Calu3 (cell line): ENCODE measurements at regions not wholly inside any gene's neighbourhood (a gene's known extent, or its start where the extent isn't known, plus 50 kb on each side); places are given as distances from the start of the nearest gene placed in this dataset.

Experiments
- BruUV-seq: library from RNA; stranded (reverse); fragments of 400-500 nt; replicated peaks from 2 replicates; lab custom pipeline; 2021; lab: Mats Ljungman, UMichigan
- CTCF ChIA-PET: fragments of 300-600 bp; sonication (Branson Sonifier 250); formaldehyde crosslinking; loops from one replicate; lab custom pipeline; 2022; ENCODE audit warnings: antibody characterized with exemption; lab: Charles Lee
- DNase-seq: peaks from one replicate; pipeline ENCODE4 v3.0.0; 2022
- H3K27ac Mint-ChIP-seq: one replicate; pipeline ENCODE4 v1.8.0; 2022; ENCODE audit warnings: mixed read lengths; ENCODE audit not compliant: unreplicated experiment
- H3K27me3 Mint-ChIP-seq: one replicate; pipeline ENCODE4 v1.8.0; 2022; ENCODE audit warnings: mixed read lengths; ENCODE audit not compliant: unreplicated experiment
- H3K36me3 Mint-ChIP-seq: one replicate; pipeline ENCODE4 v1.8.0; 2022; ENCODE audit warnings: mild to moderate bottlenecking, moderate library complexity, mixed read lengths; ENCODE audit not compliant: insufficient read depth, unreplicated experiment
- H3K4me1 Mint-ChIP-seq: one replicate; pipeline ENCODE4 v1.8.0; 2022; ENCODE audit warnings: mild to moderate bottlenecking, low read depth, mixed read lengths; ENCODE audit not compliant: unreplicated experiment
- H3K4me3 Mint-ChIP-seq: one replicate; pipeline ENCODE4 v1.8.0; 2022; ENCODE audit warnings: mild to moderate bottlenecking, low read depth, moderate library complexity, mixed read lengths; ENCODE audit not compliant: unreplicated experiment
- H3K9me3 Mint-ChIP-seq: one replicate; pipeline ENCODE4 v1.8.0; 2022; ENCODE audit warnings: low read depth, mixed read lengths; ENCODE audit not compliant: unreplicated experiment
- CTCF ChIP-seq: fragments of 200-600 bp; IDR thresholded peaks from one replicate; pipeline ENCODE4 v1.8.0; 2022; ENCODE audit warnings: antibody characterized with exemption; ENCODE audit not compliant: unreplicated experiment
- intact Hi-C: fragments of 100-400 bp; cut with micrococcal nuclease; formaldehyde crosslinking; loops from one replicate; pipeline ENCODE4 v1.10.0; 2022; ENCODE audit not compliant: unreplicated experiment

- BruUV-seq: no TSS peak
- H3K4me3 Mint-ChIP-seq: no peak overlapping the region
- CTCF ChIA-PET: interaction anchor here (0.8 kb wide), 1 partner anchor 24 kb away, joined by 5 read pairs; no protein-coding TSS in a partner anchor
- intact Hi-C loops: no loop called here
- H3K27me3 Mint-ChIP-seq: peaks cover 72% of the 10 kb centered on the region
- DNase-seq: no peak
- H3K27ac Mint-ChIP-seq: no peak overlapping the region
- H3K9me3 Mint-ChIP-seq: no peaks in the 10 kb centered on the region
- TF ChIP-seq CTCF: no peak
- no peaks in the 10 kb centered on the region for H3K36me3 Mint-ChIP-seq
- no peaks in the 10 kb centered on the region for H3K4me1 Mint-ChIP-seq
These were observed 72.3 kb upstream of the TP53I11 start for GRCh38 chr11:45023065-45023365.

- no peak for TF ChIP-seq CTCF
- CTCF ChIA-PET: no interaction called here
- no peaks in the 10 kb centered on the region for H3K9me3 Mint-ChIP-seq
- H3K27me3 Mint-ChIP-seq: peaks cover 76% of the 10 kb centered on the region
- intact Hi-C loops: no loop called here
- H3K27ac Mint-ChIP-seq: no peak overlapping the region
- H3K4me1 Mint-ChIP-seq: no peaks in the 10 kb centered on the region
- BruUV-seq: no TSS peak
- H3K36me3 Mint-ChIP-seq: no peaks in the 10 kb centered on the region
- no peak for DNase-seq
- no peak overlapping the region for H3K4me3 Mint-ChIP-seq
These were observed 73.6 kb upstream of the TP53I11 start for GRCh38 chr11:45024316-45024715.

GRCh38 chr11:45024846-45025588, 74.3 kb upstream of the TP53I11 start:
- intact Hi-C loops: no loop called here
- DNase-seq: no peak
- peaks cover 76% of the 10 kb centered on the region for H3K27me3 Mint-ChIP-seq
- no peak overlapping the region for H3K4me3 Mint-ChIP-seq
- H3K36me3 Mint-ChIP-seq: no peaks in the 10 kb centered on the region
- H3K27ac Mint-ChIP-seq: no peak overlapping the region
- H3K4me1 Mint-ChIP-seq: no peaks in the 10 kb centered on the region
- CTCF ChIA-PET: no interaction called here
- TF ChIP-seq CTCF: no peak
- no TSS peak for BruUV-seq
- no peaks in the 10 kb centered on the region for H3K9me3 Mint-ChIP-seq

- Mint-ChIP-seq H3K27me3 (peaks cover 76% of the 10 kb centered on the region), H3K4me3 (no peak overlapping the region), H3K27ac (no peak overlapping the region), H3K36me3 (no peaks in the 10 kb centered on the region), H3K4me1 (no peaks in the 10 kb centered on the region), H3K9me3 (no peaks in the 10 kb centered on the region)
- CTCF ChIA-PET: no interaction called here
- intact Hi-C loops: no loop called here
- no peak for TF ChIP-seq CTCF
- no peak for DNase-seq
- no TSS peak for BruUV-seq
These were observed 75.2 kb upstream of the TP53I11 start for GRCh38 chr11:45025716-45026492.
